ENCODE measurements at regions not wholly inside any gene's neighbourhood (a gene's known extent, or its start where the extent isn't known, plus 50 kb on each side); places are given as distances from the start of the nearest gene placed in this dataset.

DNA sequence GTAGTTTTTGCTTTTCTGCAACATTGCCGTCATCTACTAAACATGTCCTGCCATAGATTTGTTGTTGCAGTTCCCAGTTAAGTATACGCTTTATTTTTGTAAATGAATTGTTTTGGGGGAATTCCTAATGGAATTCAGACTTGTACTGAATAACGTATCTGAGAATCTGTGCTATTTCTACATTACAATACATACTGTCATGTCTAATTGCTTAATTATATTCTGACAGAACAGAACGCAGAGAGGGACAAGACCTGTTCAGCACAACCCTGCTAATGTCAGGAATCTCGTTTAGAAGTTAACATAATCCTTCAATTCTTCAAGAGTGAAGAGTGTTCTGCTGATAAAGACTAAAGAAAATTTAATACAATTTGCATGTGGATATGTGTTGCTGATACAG, 861.1 kb upstream of the KLHL1 start:
- TF ChIP-seq ZNF302 (tag by site-specific recombination; IDR thresholded peaks at IDR 0.05; ENCODE audit: low read depth), result no peak
- TF ChIP-seq IKZF3 (tag by site-specific recombination; IDR thresholded peaks at IDR 0.05), result no peak
- no peak for TF ChIP-seq ZBTB10 (tag by site-specific recombination; IDR thresholded peaks at IDR 0.05)
- no peak for TF ChIP-seq OSR2 (tag by site-specific recombination; IDR thresholded peaks at IDR 0.05)
- TF ChIP-seq, protein P1, sequence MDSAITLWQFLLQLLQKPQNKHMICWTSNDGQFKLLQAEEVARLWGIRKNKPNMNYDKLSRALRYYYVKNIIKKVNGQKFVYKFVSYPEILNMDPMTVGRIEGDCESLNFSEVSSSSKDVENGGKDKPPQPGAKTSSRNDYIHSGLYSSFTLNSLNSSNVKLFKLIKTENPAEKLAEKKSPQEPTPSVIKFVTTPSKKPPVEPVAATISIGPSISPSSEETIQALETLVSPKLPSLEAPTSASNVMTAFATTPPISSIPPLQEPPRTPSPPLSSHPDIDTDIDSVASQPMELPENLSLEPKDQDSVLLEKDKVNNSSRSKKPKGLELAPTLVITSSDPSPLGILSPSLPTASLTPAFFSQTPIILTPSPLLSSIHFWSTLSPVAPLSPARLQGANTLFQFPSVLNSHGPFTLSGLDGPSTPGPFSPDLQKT (IDR thresholded peaks at IDR 0.05; ENCODE audit: borderline replicate concordance, low read depth, low read length), result no peak
- TF ChIP-seq ZNF174 (tag by site-specific recombination; IDR thresholded peaks at IDR 0.05), result no peak
- no peak for TF ChIP-seq ZNF837 (tag by site-specific recombination; IDR thresholded peaks at IDR 0.05)
- TF ChIP-seq ZBTB26 (tag by site-specific recombination; optimal IDR thresholded peaks at IDR 0.05), result no peak
- TF ChIP-seq ZNF350 (tag by site-specific recombination; IDR thresholded peaks at IDR 0.05), result no peak
- H3K36me3 ChIP-seq (ENCODE audit: control insufficient read depth in 2 of 2, insufficient read depth in 1 of 2, low read length in 2 of 2), result no peaks in the 10 kb centered on the region
- no peak overlapping the region for H3K27ac ChIP-seq (ENCODE audit: extremely low read depth, low read depth, low read length)
- no peaks in the 10 kb centered on the region for H3K4me1 ChIP-seq (ENCODE audit: control insufficient read depth, insufficient read depth, low read length)
- CTCF ChIA-PET, result no interaction called here
- POLR2A ChIA-PET, result no interaction called here
- H3K4me3 ChIP-seq (ENCODE audit: low read depth, low read length), result no peak overlapping the region
- H3K9me3 ChIP-seq (ENCODE audit: control insufficient read depth, insufficient read depth, low read depth, low read length), result no peaks in the 10 kb centered on the region

- ChIA-PET POLR2A (no interaction called here), CTCF (no interaction called here)
- H3K4me3 ChIP-seq (ENCODE audit: low read depth, low read length), result no peak overlapping the region
- TF ChIP-seq ZNF610 (tag by site-specific recombination; IDR thresholded peaks at IDR 0.05; ENCODE audit: borderline replicate concordance), result no peak
- no peak for TF ChIP-seq ZBTB8A (tag by site-specific recombination; IDR thresholded peaks at IDR 0.05)
- TF ChIP-seq GFI1B (tag by site-specific recombination; IDR thresholded peaks at IDR 0.05), result no peak
- TF ChIP-seq, protein P2, sequence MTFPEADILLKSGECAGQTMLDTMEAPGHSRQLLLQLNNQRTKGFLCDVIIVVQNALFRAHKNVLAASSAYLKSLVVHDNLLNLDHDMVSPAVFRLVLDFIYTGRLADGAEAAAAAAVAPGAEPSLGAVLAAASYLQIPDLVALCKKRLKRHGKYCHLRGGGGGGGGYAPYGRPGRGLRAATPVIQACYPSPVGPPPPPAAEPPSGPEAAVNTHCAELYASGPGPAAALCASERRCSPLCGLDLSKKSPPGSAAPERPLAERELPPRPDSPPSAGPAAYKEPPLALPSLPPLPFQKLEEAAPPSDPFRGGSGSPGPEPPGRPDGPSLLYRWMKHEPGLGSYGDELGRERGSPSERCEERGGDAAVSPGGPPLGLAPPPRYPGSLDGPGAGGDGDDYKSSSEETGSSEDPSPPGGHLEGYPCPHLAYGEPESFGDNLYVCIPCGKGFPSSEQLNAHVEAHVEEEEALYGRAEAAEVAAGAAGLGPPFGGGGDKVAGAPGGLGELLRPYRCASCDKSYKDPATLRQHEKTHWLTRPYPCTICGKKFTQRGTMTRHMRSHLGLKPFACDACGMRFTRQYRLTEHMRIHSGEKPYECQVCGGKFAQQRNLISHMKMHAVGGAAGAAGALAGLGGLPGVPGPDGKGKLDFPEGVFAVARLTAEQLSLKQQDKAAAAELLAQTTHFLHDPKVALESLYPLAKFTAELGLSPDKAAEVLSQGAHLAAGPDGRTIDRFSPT (tag by site-specific recombination; IDR thresholded peaks at IDR 0.05), result no peak
- H3K9me3 ChIP-seq (ENCODE audit: control insufficient read depth, insufficient read depth, low read depth, low read length), result no peaks in the 10 kb centered on the region
- H3K36me3 ChIP-seq (ENCODE audit: control insufficient read depth in 2 of 2, insufficient read depth in 1 of 2, low read length in 2 of 2), result no peaks in the 10 kb centered on the region
- no peak overlapping the region for H3K27ac ChIP-seq (ENCODE audit: extremely low read depth, low read depth, low read length)
- no peaks in the 10 kb centered on the region for H3K4me1 ChIP-seq (ENCODE audit: control insufficient read depth, insufficient read depth, low read length)
Observed at GRCh38 chr13:70967564-70967963, 859.3 kb upstream of the KLHL1 start.

DNA sequence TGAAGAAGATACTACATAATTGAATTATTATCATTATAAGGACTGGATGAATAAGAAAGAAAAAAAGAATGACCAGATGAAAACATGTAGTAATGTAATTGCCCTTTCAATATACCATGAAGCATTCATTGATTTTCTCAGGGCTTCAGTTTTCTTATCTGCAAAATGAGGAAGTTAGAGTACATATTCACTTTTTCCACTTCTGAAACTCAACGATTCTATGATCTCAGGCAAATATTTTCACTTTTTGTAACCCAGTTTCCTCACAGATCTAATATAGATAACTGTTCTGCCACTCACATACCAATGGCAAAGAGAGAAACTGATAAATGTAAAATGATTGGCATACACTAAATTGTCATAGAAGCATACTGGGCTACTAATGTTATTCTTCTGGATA, 856.6 kb upstream of the KLHL1 start:
- Histone ChIP-seq H3K4me3 (ENCODE audit: low read depth, low read length) (no peak overlapping the region), H3K4me1 (ENCODE audit: control insufficient read depth, insufficient read depth, low read length) (no peaks in the 10 kb centered on the region), H3K27ac (ENCODE audit: extremely low read depth, low read depth, low read length) (no peak overlapping the region), H3K9me3 (ENCODE audit: control insufficient read depth, insufficient read depth, low read depth, low read length) (no peaks in the 10 kb centered on the region), H3K36me3 (ENCODE audit: control insufficient read depth in 2 of 2, insufficient read depth in 1 of 2, low read length in 2 of 2) (no peaks in the 10 kb centered on the region)
- ChIA-PET CTCF (interaction anchor here (0.5 to 1.4 kb wide), 7 partner anchors 10 to 1334 kb away, joined by 3 to 7 read pairs (median 4); no protein-coding TSS in a partner anchor), POLR2A (no interaction called here)
- no peak for TF ChIP-seq ZNF433 (tag by site-specific recombination; IDR thresholded peaks at IDR 0.05; ENCODE audit: low read depth)

Data from HEK293 (cell line).